ENCODE measurements at regions not wholly inside any gene's neighbourhood (a gene's known extent, or its start where the extent isn't known, plus 50 kb on each side); places are given as distances from the start of the nearest gene placed in this dataset.

DNA sequence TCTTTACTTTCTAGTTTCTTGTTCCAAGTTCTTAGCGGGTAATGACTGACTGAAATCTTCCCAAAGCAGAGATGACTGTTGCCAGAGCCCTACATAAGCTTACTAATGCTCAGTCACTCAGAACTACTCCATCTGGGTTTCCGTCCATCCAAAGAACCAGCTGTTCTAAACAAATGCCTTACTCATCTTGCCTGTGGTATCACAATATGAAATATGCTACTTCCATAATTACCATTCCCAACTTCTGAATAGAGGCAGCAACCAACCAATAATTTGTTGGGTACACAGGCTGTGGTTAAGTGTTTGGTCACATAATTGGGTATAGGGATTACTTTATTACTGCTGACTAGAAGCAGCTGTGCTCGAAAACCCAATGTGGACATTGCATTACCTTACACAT lies 930.2 kb upstream of the DIAPH2 start (continued):
- no peak for TF ChIP-seq BHLHE40 (IDR thresholded peaks at IDR 0.05; ENCODE audit: low read depth, low read length)

DNA sequence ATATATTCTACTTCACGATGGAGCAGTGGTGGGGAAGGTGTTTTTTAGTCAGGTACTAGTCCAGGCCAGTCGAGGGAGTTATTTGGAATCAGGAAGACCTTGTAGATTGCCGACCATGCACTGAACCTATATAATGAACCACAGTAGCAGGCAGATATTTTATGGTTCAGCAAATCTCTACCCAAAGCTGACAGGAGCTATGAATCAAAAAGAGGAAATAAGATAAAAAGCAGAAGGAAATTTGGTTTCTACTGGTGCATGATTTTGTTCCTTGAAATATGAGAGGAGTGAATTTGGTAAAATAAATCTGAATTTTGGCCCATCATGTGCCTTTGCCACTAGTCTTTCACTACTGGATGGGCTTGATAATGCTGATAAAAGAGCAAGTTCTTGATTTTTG lies 924.3 kb upstream of the DIAPH2 start:
- DNase-seq (ENCODE audit: low read depth in 1 of 2, low spot score in 1 of 2) = no peak
- ATAC-seq = no peak
- H3K4me2 ChIP-seq = no peak overlapping the region
- H3K4me3 ChIP-seq = no peak overlapping the region
- CTCF ChIA-PET = no interaction called here
- no peaks in the 10 kb centered on the region for H3K9me3 ChIP-seq
- WGBS (ENCODE audit: missing lambda C conversion rate) = 4% methylated on average over 3 of the region's 3 CpGs
- no peak for FAIRE-seq
- TF ChIP-seq, protein P1, sequence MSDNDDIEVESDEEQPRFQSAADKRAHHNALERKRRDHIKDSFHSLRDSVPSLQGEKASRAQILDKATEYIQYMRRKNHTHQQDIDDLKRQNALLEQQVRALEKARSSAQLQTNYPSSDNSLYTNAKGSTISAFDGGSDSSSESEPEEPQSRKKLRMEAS (IDR thresholded peaks at IDR 0.05) = no peak
- no peak for TF ChIP-seq HOXB5 (CRISPR knock-in tag; IDR thresholded peaks at IDR 0.05)
- TF ChIP-seq, protein P2, sequence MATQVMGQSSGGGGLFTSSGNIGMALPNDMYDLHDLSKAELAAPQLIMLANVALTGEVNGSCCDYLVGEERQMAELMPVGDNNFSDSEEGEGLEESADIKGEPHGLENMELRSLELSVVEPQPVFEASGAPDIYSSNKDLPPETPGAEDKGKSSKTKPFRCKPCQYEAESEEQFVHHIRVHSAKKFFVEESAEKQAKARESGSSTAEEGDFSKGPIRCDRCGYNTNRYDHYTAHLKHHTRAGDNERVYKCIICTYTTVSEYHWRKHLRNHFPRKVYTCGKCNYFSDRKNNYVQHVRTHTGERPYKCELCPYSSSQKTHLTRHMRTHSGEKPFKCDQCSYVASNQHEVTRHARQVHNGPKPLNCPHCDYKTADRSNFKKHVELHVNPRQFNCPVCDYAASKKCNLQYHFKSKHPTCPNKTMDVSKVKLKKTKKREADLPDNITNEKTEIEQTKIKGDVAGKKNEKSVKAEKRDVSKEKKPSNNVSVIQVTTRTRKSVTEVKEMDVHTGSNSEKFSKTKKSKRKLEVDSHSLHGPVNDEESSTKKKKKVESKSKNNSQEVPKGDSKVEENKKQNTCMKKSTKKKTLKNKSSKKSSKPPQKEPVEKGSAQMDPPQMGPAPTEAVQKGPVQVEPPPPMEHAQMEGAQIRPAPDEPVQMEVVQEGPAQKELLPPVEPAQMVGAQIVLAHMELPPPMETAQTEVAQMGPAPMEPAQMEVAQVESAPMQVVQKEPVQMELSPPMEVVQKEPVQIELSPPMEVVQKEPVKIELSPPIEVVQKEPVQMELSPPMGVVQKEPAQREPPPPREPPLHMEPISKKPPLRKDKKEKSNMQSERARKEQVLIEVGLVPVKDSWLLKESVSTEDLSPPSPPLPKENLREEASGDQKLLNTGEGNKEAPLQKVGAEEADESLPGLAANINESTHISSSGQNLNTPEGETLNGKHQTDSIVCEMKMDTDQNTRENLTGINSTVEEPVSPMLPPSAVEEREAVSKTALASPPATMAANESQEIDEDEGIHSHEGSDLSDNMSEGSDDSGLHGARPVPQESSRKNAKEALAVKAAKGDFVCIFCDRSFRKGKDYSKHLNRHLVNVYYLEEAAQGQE (IDR thresholded peaks at IDR 0.05) = no peak
- TF ChIP-seq, protein P3, sequence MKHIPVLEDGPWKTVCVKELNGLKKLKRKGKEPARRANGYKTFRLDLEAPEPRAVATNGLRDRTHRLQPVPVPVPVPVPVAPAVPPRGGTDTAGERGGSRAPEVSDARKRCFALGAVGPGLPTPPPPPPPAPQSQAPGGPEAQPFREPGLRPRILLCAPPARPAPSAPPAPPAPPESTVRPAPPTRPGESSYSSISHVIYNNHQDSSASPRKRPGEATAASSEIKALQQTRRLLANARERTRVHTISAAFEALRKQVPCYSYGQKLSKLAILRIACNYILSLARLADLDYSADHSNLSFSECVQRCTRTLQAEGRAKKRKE (CRISPR knock-in tag; IDR thresholded peaks at IDR 0.05; ENCODE audit: low read depth) = no peak
- no peak for TF ChIP-seq NPAS2 (CRISPR knock-in tag; IDR thresholded peaks at IDR 0.05; ENCODE audit: borderline replicate concordance)
- no peak for TF ChIP-seq RAD21 (conservative IDR thresholded peaks at IDR 0.05 in 1 of 2, IDR thresholded peaks at IDR 0.05 in 1 of 2)
- TF ChIP-seq, protein P4, sequence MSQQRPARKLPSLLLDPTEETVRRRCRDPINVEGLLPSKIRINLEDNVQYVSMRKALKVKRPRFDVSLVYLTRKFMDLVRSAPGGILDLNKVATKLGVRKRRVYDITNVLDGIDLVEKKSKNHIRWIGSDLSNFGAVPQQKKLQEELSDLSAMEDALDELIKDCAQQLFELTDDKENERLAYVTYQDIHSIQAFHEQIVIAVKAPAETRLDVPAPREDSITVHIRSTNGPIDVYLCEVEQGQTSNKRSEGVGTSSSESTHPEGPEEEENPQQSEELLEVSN (IDR thresholded peaks at IDR 0.05; ENCODE audit: borderline replicate concordance, low read depth) = no peak
- TF ChIP-seq CEBPB (IDR thresholded peaks at IDR 0.05) = no peak
- TF ChIP-seq PHF8 (IDR thresholded peaks at IDR 0.05; ENCODE audit: borderline replicate concordance, low read depth) = no peak
- TF ChIP-seq, protein P5, sequence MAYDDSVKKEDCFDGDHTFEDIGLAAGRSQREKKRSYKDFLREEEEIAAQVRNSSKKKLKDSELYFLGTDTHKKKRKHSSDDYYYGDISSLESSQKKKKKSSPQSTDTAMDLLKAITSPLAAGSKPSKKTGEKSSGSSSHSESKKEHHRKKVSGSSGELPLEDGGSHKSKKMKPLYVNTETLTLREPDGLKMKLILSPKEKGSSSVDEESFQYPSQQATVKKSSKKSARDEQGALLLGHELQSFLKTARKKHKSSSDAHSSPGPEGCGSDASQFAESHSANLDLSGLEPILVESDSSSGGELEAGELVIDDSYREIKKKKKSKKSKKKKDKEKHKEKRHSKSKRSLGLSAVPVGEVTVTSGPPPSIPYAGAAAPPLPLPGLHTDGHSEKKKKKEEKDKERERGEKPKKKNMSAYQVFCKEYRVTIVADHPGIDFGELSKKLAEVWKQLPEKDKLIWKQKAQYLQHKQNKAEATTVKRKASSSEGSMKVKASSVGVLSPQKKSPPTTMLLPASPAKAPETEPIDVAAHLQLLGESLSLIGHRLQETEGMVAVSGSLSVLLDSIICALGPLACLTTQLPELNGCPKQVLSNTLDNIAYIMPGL (CRISPR knock-in tag; IDR thresholded peaks at IDR 0.05; ENCODE audit: borderline replicate concordance) = no peak
- TF ChIP-seq EP300 (IDR thresholded peaks at IDR 0.05) = no peak
- TF ChIP-seq MYC (IDR thresholded peaks at IDR 0.05; ENCODE audit: borderline replicate concordance, low read length) = no peak
- no peak for TF ChIP-seq HOXB13 (CRISPR knock-in tag; IDR thresholded peaks at IDR 0.05; ENCODE audit: low read depth)
- TF ChIP-seq, protein P6, sequence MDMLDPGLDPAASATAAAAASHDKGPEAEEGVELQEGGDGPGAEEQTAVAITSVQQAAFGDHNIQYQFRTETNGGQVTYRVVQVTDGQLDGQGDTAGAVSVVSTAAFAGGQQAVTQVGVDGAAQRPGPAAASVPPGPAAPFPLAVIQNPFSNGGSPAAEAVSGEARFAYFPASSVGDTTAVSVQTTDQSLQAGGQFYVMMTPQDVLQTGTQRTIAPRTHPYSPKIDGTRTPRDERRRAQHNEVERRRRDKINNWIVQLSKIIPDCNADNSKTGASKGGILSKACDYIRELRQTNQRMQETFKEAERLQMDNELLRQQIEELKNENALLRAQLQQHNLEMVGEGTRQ (IDR thresholded peaks at IDR 0.05) = no peak
- H3K4me1 ChIP-seq = no peaks in the 10 kb centered on the region
- no peak overlapping the region for H3K27ac ChIP-seq
- POLR2A ChIA-PET = no interaction called here

DNA sequence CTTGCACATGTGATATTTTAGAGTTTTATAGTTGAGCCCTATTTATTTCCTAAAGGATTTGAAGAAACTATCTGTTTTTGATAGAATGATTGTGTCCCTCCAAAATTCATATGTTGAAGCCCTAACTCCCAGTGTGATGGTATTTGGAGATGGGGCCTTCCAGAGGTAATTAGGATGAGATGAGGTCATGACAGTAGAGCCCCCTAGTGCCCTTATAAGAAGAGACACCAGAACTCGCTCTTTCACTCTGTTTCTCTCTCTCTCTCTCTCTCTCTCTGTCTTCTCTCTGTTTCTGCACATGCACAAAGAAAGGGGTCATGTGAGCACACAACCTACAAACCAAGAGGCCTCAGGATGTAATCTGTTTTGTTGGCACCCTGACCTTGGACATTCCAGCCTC lies 921.9 kb upstream of the DIAPH2 start:
- Histone ChIP-seq H3K27ac (no peak overlapping the region), H3K4me2 (no peak overlapping the region), H3K9me3 (no peaks in the 10 kb centered on the region), H3K4me1 (no peaks in the 10 kb centered on the region), H3K4me3 (no peak overlapping the region)
- no peak for ATAC-seq
- ChIA-PET CTCF (interaction anchor here (1.4 kb wide), 1 partner anchor 11 kb away, joined by 3 read pairs; no protein-coding TSS in a partner anchor), POLR2A (no interaction called here)
- WGBS (ENCODE audit: missing lambda C conversion rate) = 0% methylated on average over 1 of the region's 1 CpG
- FAIRE-seq = peak; percentile 93
- peak in 1 of 2 experiments; percentile 4 for DNase-seq (ENCODE audit: low read depth in 1 of 2, low spot score in 1 of 2)
- TF ChIP-seq HDAC2 (IDR thresholded peaks at IDR 0.05) = no peak
- no peak for TF ChIP-seq RCOR1 (IDR thresholded peaks at IDR 0.05; ENCODE audit: low read depth, low read length)
- TF ChIP-seq EHF (CRISPR knock-in tag; IDR thresholded peaks at IDR 0.05) = no peak
- TF ChIP-seq TP53 (CRISPR knock-in tag; IDR thresholded peaks at IDR 0.05) = no peak
- TF ChIP-seq POLR2AphosphoS2 (conservative IDR thresholded peaks at IDR 0.05; ENCODE audit: low read length) = no peak
- TF ChIP-seq NPAS2 (CRISPR knock-in tag; IDR thresholded peaks at IDR 0.05; ENCODE audit: borderline replicate concordance) = no peak
- TF ChIP-seq, protein P7, sequence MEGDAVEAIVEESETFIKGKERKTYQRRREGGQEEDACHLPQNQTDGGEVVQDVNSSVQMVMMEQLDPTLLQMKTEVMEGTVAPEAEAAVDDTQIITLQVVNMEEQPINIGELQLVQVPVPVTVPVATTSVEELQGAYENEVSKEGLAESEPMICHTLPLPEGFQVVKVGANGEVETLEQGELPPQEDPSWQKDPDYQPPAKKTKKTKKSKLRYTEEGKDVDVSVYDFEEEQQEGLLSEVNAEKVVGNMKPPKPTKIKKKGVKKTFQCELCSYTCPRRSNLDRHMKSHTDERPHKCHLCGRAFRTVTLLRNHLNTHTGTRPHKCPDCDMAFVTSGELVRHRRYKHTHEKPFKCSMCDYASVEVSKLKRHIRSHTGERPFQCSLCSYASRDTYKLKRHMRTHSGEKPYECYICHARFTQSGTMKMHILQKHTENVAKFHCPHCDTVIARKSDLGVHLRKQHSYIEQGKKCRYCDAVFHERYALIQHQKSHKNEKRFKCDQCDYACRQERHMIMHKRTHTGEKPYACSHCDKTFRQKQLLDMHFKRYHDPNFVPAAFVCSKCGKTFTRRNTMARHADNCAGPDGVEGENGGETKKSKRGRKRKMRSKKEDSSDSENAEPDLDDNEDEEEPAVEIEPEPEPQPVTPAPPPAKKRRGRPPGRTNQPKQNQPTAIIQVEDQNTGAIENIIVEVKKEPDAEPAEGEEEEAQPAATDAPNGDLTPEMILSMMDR (IDR thresholded peaks at IDR 0.05) = no peak
- TF ChIP-seq, protein P8, sequence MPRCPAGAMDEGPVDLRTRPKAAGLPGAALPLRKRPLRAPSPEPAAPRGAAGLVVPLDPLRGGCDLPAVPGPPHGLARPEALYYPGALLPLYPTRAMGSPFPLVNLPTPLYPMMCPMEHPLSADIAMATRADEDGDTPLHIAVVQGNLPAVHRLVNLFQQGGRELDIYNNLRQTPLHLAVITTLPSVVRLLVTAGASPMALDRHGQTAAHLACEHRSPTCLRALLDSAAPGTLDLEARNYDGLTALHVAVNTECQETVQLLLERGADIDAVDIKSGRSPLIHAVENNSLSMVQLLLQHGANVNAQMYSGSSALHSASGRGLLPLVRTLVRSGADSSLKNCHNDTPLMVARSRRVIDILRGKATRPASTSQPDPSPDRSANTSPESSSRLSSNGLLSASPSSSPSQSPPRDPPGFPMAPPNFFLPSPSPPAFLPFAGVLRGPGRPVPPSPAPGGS (IDR thresholded peaks at IDR 0.05) = no peak
